Adrenal gland (tissue), 5 donors: ENCODE measurements at regions not wholly inside any gene's neighbourhood (a gene's known extent, or its start where the extent isn't known, plus 50 kb on each side); places are given as distances from the start of the nearest gene placed in this dataset.

Experiments used
- CTCF ChIP-seq, 6 experiments: fragments of 450-650 bp in 4 of 6; fragments of 200-600 bp in 2 of 6; sonication (generic) in 1 of 6; IDR thresholded peaks; 1 replicate in 5 of 6; 2 replicates in 1 of 6; pipeline versions ENCODE4 v1.5.1 to v1.8.0; 2016 to 2021; ENCODE audit warnings: antibody characterized with exemption in 6 of 6, mild to moderate bottlenecking in 2 of 6, moderate library complexity in 1 of 6
- POLR2A ChIP-seq, 2 donors: fragments of 450-650 bp; IDR thresholded peaks; one replicate each; pipeline ENCODE4 v1.6.1; 2017; ENCODE audit warnings: antibody characterized with exemption in 2 of 2, mild to moderate bottlenecking in 2 of 2, moderate library complexity in 1 of 2
- donor health status: DM: no; HTN: no; CAD: no.

- no peak for TF ChIP-seq POLR2A (IDR thresholded peaks at IDR 0.05)
- no peak for TF ChIP-seq CTCF (IDR thresholded peaks at IDR 0.05)
Measured at GRCh38 chr6:166687879-166688205, 60.8 kb upstream of the RPS6KA2 start.
